IPS-20b (cell line): ENCODE measurements at regions not wholly inside any gene's neighbourhood (a gene's known extent, or its start where the extent isn't known, plus 50 kb on each side); places are given as distances from the start of the nearest gene placed in this dataset.

Experiments used
- H3K27ac ChIP-seq: one replicate; pipeline ENCODE4 v1.5.1; 2013; ENCODE audit warnings: low read length
- H3K27me3 ChIP-seq: 2 replicates; pipeline ENCODE4 v1.6.1; 2013; ENCODE audit warnings: mild to moderate bottlenecking, low read length, inconsistent platforms; ENCODE audit not compliant: insufficient read depth
- H3K36me3 ChIP-seq: 2 replicates; pipeline ENCODE4 v1.6.1; 2013; ENCODE audit warnings: low read depth, mild to moderate bottlenecking, inconsistent platforms, low read length, moderate library complexity; ENCODE audit not compliant: insufficient read depth
- H3K4me1 ChIP-seq: 2 replicates; pipeline ENCODE4 v1.6.1; 2013; ENCODE audit warnings: mild to moderate bottlenecking, control low read depth, inconsistent platforms, low read length, moderate library complexity; ENCODE audit not compliant: insufficient read depth
- H3K4me3 ChIP-seq: 2 replicates; pipeline ENCODE4 v1.5.1; 2013; ENCODE audit warnings: mild to moderate bottlenecking, low read length, inconsistent platforms
- H3K9ac ChIP-seq: 2 replicates; pipeline ENCODE4 v1.6.1; 2013; ENCODE audit warnings: low read depth, mild to moderate bottlenecking, inconsistent platforms, low read length, moderate library complexity
- H3K9me3 ChIP-seq: 2 replicates; pipeline ENCODE4 v1.6.1; 2013; ENCODE audit warnings: mild to moderate bottlenecking, low read depth, low read length, inconsistent platforms; ENCODE audit not compliant: insufficient read depth

DNA sequence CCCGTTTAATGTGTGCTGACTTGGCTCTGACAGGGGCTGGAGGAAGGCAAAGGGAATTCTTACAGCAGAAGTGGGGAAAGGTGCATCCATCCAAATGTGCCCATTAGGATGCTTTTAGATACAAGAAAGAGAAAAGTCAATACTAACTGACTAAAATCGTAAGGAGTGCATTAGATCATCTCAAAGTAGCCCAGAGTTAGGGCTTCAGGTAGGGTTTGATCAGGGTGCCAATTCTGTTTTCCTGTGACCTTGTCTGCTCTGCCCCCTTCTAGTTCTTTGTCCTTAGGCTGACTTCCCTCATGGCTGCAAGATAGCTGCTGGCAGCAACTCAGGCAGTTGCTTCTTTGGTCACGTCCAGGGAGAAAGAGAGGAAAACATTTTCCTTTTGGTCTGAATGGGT lies 240.8 kb downstream of the CDC5L start:
- H3K9me3 ChIP-seq: no peaks in the 10 kb centered on the region
- peaks cover 9% of the 10 kb centered on the region; the same call in 1 of the 2 replicates for H3K27me3 ChIP-seq
- no peaks in the 10 kb centered on the region for H3K36me3 ChIP-seq
- H3K4me3 ChIP-seq: no peak overlapping the region
- no peak overlapping the region for H3K9ac ChIP-seq
- H3K4me1 ChIP-seq: peaks cover 39% of the 10 kb centered on the region
- no peak overlapping the region for H3K27ac ChIP-seq

DNA sequence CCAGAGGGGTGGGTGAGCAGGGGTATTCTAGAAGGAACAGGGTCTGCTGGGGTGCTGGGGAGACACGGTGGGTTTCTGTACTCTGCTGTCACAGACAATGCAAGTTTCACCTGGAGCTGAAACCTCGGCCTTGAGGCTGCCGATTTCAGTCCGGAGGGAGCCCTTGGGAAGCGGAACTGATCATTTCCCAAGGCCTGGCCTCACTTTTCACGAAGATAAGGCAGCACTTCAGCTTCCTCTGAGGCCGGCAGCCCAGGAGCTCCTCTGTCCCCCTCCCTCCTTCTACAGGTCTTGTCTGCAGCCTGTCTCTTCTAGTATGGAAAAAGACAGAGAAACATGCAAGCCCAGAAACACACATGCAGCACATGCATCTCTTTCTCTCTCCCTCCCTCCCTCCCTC lies 242.1 kb downstream of the CDC5L start:
- Histone ChIP-seq H3K36me3 (no peaks in the 10 kb centered on the region), H3K4me3 (no peak overlapping the region), H3K27ac (no peak overlapping the region), H3K9me3 (no peaks in the 10 kb centered on the region), H3K27me3 (peaks cover 9% of the 10 kb centered on the region; the same call in 1 of the 2 replicates), H3K9ac (no peak overlapping the region), H3K4me1 (peaks cover 34% of the 10 kb centered on the region)

- peaks cover 9% of the 10 kb centered on the region; the same call in 1 of the 2 replicates for H3K27me3 ChIP-seq
- no peaks in the 10 kb centered on the region for H3K36me3 ChIP-seq
- no peak overlapping the region for H3K4me3 ChIP-seq
- H3K27ac ChIP-seq: no peak overlapping the region
- no peak overlapping the region; the same call in 1 of the 2 replicates for H3K9ac ChIP-seq
- no peaks in the 10 kb centered on the region for H3K9me3 ChIP-seq
- H3K4me1 ChIP-seq: peaks cover 26% of the 10 kb centered on the region
Measured at GRCh38 chr6:44630125-44631028, 242.9 kb downstream of the CDC5L start.

DNA sequence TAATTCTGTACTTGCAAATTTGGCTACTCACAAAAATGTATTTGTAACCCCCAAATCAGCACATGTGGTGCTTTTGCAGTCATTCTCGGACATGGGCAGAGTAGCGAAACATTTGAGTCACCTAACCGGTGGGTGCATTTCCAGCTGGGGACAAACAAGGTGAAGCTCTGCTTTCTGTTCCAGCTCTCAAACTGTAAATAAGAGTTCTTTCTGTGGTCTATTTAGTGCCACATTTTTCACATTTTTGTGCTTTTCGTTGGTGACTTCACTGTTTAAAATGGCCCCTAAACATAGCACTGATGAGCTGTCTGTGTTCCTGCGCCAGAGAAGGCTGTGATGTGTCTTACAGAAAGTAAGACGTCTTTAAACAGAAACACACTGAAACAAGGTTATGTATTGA lies 244.5 kb downstream of the CDC5L start:
- peaks cover 18% of the 10 kb centered on the region for H3K4me1 ChIP-seq
- H3K9me3 ChIP-seq: no peaks in the 10 kb centered on the region
- H3K9ac ChIP-seq: no peak overlapping the region
- H3K27me3 ChIP-seq: no peaks in the 10 kb centered on the region
- no peak overlapping the region for H3K4me3 ChIP-seq
- no peak overlapping the region for H3K27ac ChIP-seq
- no peaks in the 10 kb centered on the region for H3K36me3 ChIP-seq

DNA sequence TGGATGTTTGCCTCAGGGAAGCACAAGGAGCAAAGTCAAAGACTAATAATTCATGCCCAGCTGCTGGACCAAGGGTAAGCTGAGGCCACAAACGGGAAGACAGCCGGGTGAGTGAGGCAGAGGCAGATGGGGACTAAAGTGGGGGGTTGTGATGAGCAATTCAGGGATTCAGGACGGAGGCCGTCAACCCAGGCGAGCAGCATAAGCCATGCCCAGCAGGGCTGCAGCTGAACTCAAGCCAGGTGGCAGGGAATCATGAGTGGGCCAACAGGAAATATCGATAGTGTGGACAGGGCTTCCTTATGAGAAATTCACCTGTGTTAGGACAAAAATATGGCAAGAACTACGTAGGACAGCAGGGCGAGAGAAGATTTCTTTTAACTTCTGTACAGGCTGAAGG lies 246.8 kb downstream of the CDC5L start:
- Histone ChIP-seq H3K4me1 (peaks cover 9% of the 10 kb centered on the region), H3K27ac (no peak overlapping the region), H3K36me3 (no peaks in the 10 kb centered on the region), H3K9me3 (no peaks in the 10 kb centered on the region), H3K9ac (no peak overlapping the region), H3K27me3 (no peaks in the 10 kb centered on the region), H3K4me3 (no peak overlapping the region)

GRCh38 chr6:44635486-44635885 lies 248.0 kb downstream of the CDC5L start:
- Histone ChIP-seq H3K9ac (no peak overlapping the region), H3K4me1 (peaks cover 6% of the 10 kb centered on the region; the same call in 1 of the 2 replicates), H3K36me3 (no peaks in the 10 kb centered on the region), H3K4me3 (no peak overlapping the region), H3K9me3 (no peaks in the 10 kb centered on the region), H3K27ac (no peak overlapping the region), H3K27me3 (no peaks in the 10 kb centered on the region)

GRCh38 chr6:44636561-44637248 lies 249.2 kb downstream of the CDC5L start:
- Histone ChIP-seq H3K36me3 (no peaks in the 10 kb centered on the region), H3K9me3 (no peaks in the 10 kb centered on the region), H3K9ac (no peak overlapping the region), H3K4me1 (no peaks in the 10 kb centered on the region; the same call in 1 of the 2 replicates), H3K4me3 (no peak overlapping the region), H3K27me3 (no peaks in the 10 kb centered on the region), H3K27ac (no peak overlapping the region)

- Histone ChIP-seq H3K36me3 (no peaks in the 10 kb centered on the region), H3K27me3 (no peaks in the 10 kb centered on the region), H3K4me3 (no peak overlapping the region), H3K9me3 (no peaks in the 10 kb centered on the region), H3K4me1 (no peaks in the 10 kb centered on the region), H3K27ac (no peak overlapping the region), H3K9ac (no peak overlapping the region)
Measured at GRCh38 chr6:44641344-44642031, 254.0 kb downstream of the CDC5L start.

DNA sequence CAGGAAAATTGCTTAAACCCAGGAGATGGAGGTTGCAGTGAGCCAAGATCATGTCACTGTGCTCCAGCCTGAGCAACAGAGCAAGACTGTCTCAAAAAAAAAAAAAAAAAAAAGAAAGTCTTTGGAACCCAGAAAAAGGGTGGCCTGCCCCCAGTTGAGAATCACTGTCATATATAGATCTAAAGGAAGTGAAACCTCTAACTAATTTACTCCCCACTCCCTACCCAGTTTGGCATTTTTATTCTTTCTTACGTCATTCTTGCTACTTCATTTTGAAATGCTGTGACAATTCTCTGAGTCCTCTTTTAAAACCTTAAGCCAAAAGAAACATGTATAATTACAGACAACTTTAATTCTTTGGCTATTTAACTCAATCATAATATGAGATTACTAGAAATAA lies 254.8 kb downstream of the CDC5L start:
- H3K27me3 ChIP-seq: no peaks in the 10 kb centered on the region
- H3K9me3 ChIP-seq: no peaks in the 10 kb centered on the region
- no peak overlapping the region for H3K4me3 ChIP-seq
- no peak overlapping the region for H3K9ac ChIP-seq
- no peak overlapping the region for H3K27ac ChIP-seq
- no peaks in the 10 kb centered on the region for H3K36me3 ChIP-seq
- no peaks in the 10 kb centered on the region for H3K4me1 ChIP-seq

DNA sequence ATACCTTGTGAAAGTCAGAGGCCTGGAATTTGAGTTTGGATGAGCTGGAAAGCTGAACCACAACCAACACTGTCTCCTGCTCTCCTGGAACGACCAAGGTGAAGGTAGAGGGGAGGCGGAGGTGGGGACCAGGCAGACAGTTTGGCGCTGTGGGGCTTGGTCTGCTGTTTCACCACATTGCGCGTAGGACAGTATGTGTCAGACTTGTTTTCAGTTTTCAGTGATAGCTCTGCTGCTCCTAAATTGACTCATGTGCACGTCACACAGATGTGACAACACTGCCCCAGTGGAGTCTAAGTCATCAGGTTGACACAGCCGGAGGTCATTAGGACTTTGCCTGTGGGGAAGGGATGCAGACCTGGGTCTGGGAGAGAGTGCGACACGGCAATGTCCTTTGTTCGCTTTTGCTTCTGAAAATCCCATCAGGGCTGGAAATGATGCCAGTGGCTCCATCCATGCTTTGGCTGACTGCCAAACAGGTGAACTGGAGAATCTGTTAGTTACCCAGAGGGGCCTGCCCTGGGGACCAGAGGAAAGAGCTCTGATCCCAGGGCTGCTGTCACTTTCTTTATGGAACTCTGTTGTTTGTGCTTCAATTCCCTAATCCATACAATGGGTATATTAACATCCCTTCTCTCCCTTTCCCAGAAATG lies 255.5 kb downstream of the CDC5L start:
- no peaks in the 10 kb centered on the region for H3K27me3 ChIP-seq

DNA sequence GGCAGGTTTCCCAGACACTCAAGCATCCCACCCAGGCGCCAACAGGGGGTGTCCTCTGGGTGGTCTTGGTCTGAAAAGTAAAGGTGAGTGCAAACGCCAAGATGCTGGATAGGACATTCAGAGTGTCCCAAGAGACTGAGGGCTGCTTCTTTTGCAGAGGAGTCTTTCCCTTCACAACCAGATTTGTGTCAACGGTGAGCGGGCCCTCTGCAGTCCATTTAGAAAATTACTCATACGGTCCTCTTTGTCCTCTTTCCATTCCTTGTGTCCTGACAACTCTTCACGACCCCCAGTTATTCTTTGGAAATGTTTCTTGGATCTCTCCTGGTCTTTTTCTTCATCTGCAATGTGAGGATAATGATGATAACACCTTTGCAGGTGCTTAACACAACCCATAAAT lies 257.8 kb downstream of the CDC5L start:
- H3K9ac ChIP-seq: no peak overlapping the region
- H3K27me3 ChIP-seq: no peaks in the 10 kb centered on the region
- H3K4me1 ChIP-seq: no peaks in the 10 kb centered on the region

More for the DNA sequence above, 255.5 kb downstream of the CDC5L start:
- Histone ChIP-seq H3K4me3 (no peak overlapping the region), H3K27ac (no peak overlapping the region), H3K9me3 (no peaks in the 10 kb centered on the region), H3K9ac (no peak overlapping the region), H3K4me1 (no peaks in the 10 kb centered on the region), H3K36me3 (no peaks in the 10 kb centered on the region)

More for the DNA sequence above, 257.8 kb downstream of the CDC5L start:
- Histone ChIP-seq H3K36me3 (no peaks in the 10 kb centered on the region), H3K9me3 (no peaks in the 10 kb centered on the region), H3K27ac (no peak overlapping the region), H3K4me3 (no peak overlapping the region)
